ENCODE measurements at regions not wholly inside any gene's neighbourhood (a gene's known extent, or its start where the extent isn't known, plus 50 kb on each side); places are given as distances from the start of the nearest gene placed in this dataset.

DNA sequence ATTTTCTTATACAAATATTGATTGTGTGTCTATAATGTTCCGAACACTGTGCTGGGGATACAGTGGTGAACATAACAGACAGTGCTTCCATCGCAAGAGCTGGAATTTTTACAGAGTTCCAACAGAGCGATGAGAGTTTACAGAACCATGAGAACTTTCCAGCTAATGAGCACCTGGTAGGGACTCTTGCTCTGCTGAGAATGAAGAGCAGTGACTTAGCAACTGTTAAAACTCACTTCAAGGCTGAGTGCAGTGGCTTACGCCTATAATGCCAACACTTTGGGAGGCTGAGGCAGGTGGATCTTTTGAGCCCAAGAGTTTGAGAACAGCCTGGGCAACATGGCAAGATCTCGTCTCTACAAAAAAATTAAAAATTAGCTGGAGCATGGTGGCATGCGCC, 113.8 kb upstream of the DIO2 start:
- Histone ChIP-seq H3K27me3 (replicated peaks in 1 of 4; ENCODE audit: control extremely low read depth in 1 of 4, control insufficient read depth in 3 of 4, insufficient read depth in 4 of 4, low read length in 3 of 4) (no peaks in the 10 kb centered on the region), H3K27ac (ENCODE audit: low read length in 2 of 2) (no peak overlapping the region), H3K9me3 (ENCODE audit: control extremely low read depth in 1 of 3, control insufficient read depth in 2 of 3, insufficient read depth in 1 of 3, low read length in 2 of 3) (no peaks in the 10 kb centered on the region), H3K4me1 (ENCODE audit: control insufficient read depth in 2 of 2, insufficient read depth in 2 of 2, low read length in 2 of 2) (no peaks in the 10 kb centered on the region), H3K79me2 (ENCODE audit: control insufficient read depth, insufficient read depth, low read length) (no peaks in the 10 kb centered on the region), H3K4me2 (replicated peaks; ENCODE audit: low read depth, low read length, poor library complexity, severe bottlenecking) (no peak overlapping the region), H3K36me3 (replicated peaks in 1 of 2; ENCODE audit: control extremely low read depth in 1 of 2, control insufficient read depth in 1 of 2, extremely low read depth in 1 of 2, insufficient read depth in 2 of 2, low read length in 1 of 2) (no peaks in the 10 kb centered on the region), H3K9ac (ENCODE audit: low read length) (no peak overlapping the region), H4K20me1 (ENCODE audit: control insufficient read depth, insufficient read depth, low read length, poor library complexity, severe bottlenecking) (no peaks in the 10 kb centered on the region), H3K4me3 (ENCODE audit: control extremely low read depth in 1 of 5, extremely low read depth in 1 of 5, insufficient read depth in 1 of 5, low read depth in 2 of 5, low read length in 4 of 5) (no peak overlapping the region), H2AFZ (ENCODE audit: insufficient read depth, low read depth, low read length, poor library complexity, severe bottlenecking) (no peak overlapping the region)
- Mint-ChIP-seq H3K27me3 (no peaks in the 10 kb centered on the region), H3K4me1 (no peaks in the 10 kb centered on the region), H3K27ac (no peak overlapping the region), H3K4me3 (no peak overlapping the region), H3K9me3 (ENCODE audit: insufficient read depth) (no peaks in the 10 kb centered on the region)
- CTCF ChIA-PET: no interaction called here
- DNase-seq (no peak), ATAC-seq (ENCODE audit: low read depth) (no peak)
- POLR2A ChIA-PET: no interaction called here
- 97% methylated on average over 6 of the region's 6 CpGs for WGBS (ENCODE audit: insufficient coverage)
- TF ChIP-seq EZH2 (IDR thresholded peaks at IDR 0.05; ENCODE audit: borderline replicate concordance, insufficient read depth, low read depth, low read length, poor library complexity, severe bottlenecking): no peak
- TF ChIP-seq, protein P1, sequence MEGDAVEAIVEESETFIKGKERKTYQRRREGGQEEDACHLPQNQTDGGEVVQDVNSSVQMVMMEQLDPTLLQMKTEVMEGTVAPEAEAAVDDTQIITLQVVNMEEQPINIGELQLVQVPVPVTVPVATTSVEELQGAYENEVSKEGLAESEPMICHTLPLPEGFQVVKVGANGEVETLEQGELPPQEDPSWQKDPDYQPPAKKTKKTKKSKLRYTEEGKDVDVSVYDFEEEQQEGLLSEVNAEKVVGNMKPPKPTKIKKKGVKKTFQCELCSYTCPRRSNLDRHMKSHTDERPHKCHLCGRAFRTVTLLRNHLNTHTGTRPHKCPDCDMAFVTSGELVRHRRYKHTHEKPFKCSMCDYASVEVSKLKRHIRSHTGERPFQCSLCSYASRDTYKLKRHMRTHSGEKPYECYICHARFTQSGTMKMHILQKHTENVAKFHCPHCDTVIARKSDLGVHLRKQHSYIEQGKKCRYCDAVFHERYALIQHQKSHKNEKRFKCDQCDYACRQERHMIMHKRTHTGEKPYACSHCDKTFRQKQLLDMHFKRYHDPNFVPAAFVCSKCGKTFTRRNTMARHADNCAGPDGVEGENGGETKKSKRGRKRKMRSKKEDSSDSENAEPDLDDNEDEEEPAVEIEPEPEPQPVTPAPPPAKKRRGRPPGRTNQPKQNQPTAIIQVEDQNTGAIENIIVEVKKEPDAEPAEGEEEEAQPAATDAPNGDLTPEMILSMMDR (IDR thresholded peaks at IDR 0.05): no peak
- intact Hi-C loops (cut with micrococcal nuclease): no loop called here

DNA sequence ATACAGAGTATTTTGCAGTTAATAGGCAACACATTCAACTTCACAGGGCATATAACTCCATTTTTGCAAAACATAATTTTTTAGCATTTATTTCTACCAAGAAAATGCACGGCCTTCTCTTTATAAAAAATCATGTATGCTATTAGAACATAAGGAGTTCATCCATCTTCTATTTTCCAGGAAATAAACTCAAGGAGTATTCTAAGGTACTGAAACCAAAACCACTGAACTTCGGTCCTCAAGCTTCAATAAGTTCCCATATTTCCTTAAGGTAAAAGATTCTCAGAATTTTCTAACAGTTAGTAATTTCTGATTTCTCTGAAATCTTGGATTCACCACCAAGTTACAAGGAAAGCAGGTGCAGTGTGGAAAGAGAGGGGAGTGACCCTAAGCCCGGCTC, 113.3 kb upstream of the DIO2 start:
- no peaks in the 10 kb centered on the region for H3K79me2 ChIP-seq (ENCODE audit: control insufficient read depth, insufficient read depth, low read length)
- no peak overlapping the region for H3K4me2 ChIP-seq (replicated peaks; ENCODE audit: low read depth, low read length, poor library complexity, severe bottlenecking)
- Mint-ChIP-seq H3K27me3 (no peaks in the 10 kb centered on the region), H3K9me3 (ENCODE audit: insufficient read depth) (no peaks in the 10 kb centered on the region), H3K4me3 (no peak overlapping the region), H3K27ac (no peak overlapping the region), H3K4me1 (no peaks in the 10 kb centered on the region)
- H3K4me3 ChIP-seq (ENCODE audit: control extremely low read depth in 1 of 5, extremely low read depth in 1 of 5, insufficient read depth in 1 of 5, low read depth in 2 of 5, low read length in 4 of 5): no peak overlapping the region
- H3K9ac ChIP-seq (ENCODE audit: low read length): no peak overlapping the region
- no peak for ATAC-seq (ENCODE audit: low read depth)
- no CpG with 5 or more reads among the region's 3 CpGs for WGBS (ENCODE audit: insufficient coverage)
- no peaks in the 10 kb centered on the region for H3K36me3 ChIP-seq (replicated peaks in 1 of 2; ENCODE audit: control extremely low read depth in 1 of 2, control insufficient read depth in 1 of 2, extremely low read depth in 1 of 2, insufficient read depth in 2 of 2, low read length in 1 of 2)
- intact Hi-C loops (cut with micrococcal nuclease): no loop called here
- no peaks in the 10 kb centered on the region for H3K9me3 ChIP-seq (ENCODE audit: control extremely low read depth in 1 of 3, control insufficient read depth in 2 of 3, insufficient read depth in 1 of 3, low read length in 2 of 3)
- TF ChIP-seq EZH2 (IDR thresholded peaks at IDR 0.05; ENCODE audit: borderline replicate concordance, insufficient read depth, low read depth, low read length, poor library complexity, severe bottlenecking): no peak
- TF ChIP-seq, protein P1 (IDR thresholded peaks at IDR 0.05): no peak
- DNase-seq: no peak
- no peak overlapping the region for H2AFZ ChIP-seq (ENCODE audit: insufficient read depth, low read depth, low read length, poor library complexity, severe bottlenecking)
- H3K27me3 ChIP-seq (replicated peaks in 1 of 4; ENCODE audit: control extremely low read depth in 1 of 4, control insufficient read depth in 3 of 4, insufficient read depth in 4 of 4, low read length in 3 of 4): no peaks in the 10 kb centered on the region
- H4K20me1 ChIP-seq (ENCODE audit: control insufficient read depth, insufficient read depth, low read length, poor library complexity, severe bottlenecking): no peaks in the 10 kb centered on the region
- POLR2A ChIA-PET: no interaction called here
- H3K4me1 ChIP-seq (ENCODE audit: control insufficient read depth in 2 of 2, insufficient read depth in 2 of 2, low read length in 2 of 2): no peaks in the 10 kb centered on the region
- CTCF ChIA-PET: no interaction called here
- H3K27ac ChIP-seq (ENCODE audit: low read length in 2 of 2): no peak overlapping the region
